IMR-90 (cell line): ENCODE measurements at regions not wholly inside any gene's neighbourhood (a gene's known extent, or its start where the extent isn't known, plus 50 kb on each side); places are given as distances from the start of the nearest gene placed in this dataset.

ENCODE experiments used
- ATAC-seq: fragments of 200-7000 bp; cut with Tn5 transposase; 2 replicates; pipeline ENCODE4 v1.9.1; 2020; ENCODE audit warnings: low read depth, mild to moderate bottlenecking, moderate library complexity
- BruUV-seq: library from RNA; stranded (reverse); fragments of 400-500 nt; replicated peaks from 2 replicates; lab custom pipeline; 2021; lab: Mats Ljungman, UMichigan
- CTCF ChIA-PET: fragments of 300-600 bp; formaldehyde crosslinking; extraction: SDS; loops from one replicate; lab custom pipeline; 2021; ENCODE audit warnings: antibody characterized with exemption; lab: Yijun Ruan, JAX
- POLR2A ChIA-PET: fragments of 300-600 bp; sonication (Branson Sonifier 250); formaldehyde crosslinking; loops from one replicate; lab custom pipeline; 2022; ENCODE audit warnings: antibody characterized with exemption; ENCODE audit not compliant: unreplicated experiment; lab: Charles Lee
- DNase-seq: peaks from one replicate; pipeline ENCODE4 v3.0.0; 2013
- H2AFZ ChIP-seq: replicated peaks from 2 replicates; pipeline ENCODE3; 2013; ENCODE audit warnings: low read length, mild to moderate bottlenecking; ENCODE audit not compliant: poor library complexity
- H2AK5ac ChIP-seq: 2 replicates; pipeline ENCODE4 v1.6.1; 2013; ENCODE audit warnings: low read depth, low read length, inconsistent platforms
- H2AK9ac ChIP-seq: replicated peaks from 2 replicates; pipeline ENCODE3; 2013; ENCODE audit warnings: mild to moderate bottlenecking, low read depth, low read length, moderate library complexity; ENCODE audit not compliant: poor library complexity
- H2BK120ac ChIP-seq: 2 replicates; pipeline ENCODE4 v1.6.1; 2013; ENCODE audit warnings: low read depth, low read length, inconsistent platforms
- H2BK15ac ChIP-seq: 3 replicates; pipeline ENCODE4 v1.6.1; 2013; ENCODE audit warnings: low read depth, low read length, inconsistent platforms
- H2BK20ac ChIP-seq: 2 replicates; pipeline ENCODE4 v1.6.1; 2013; ENCODE audit warnings: low read depth, mild to moderate bottlenecking, inconsistent platforms, low read length, moderate library complexity
- H2BK5ac ChIP-seq: 2 replicates; pipeline ENCODE4 v1.6.1; 2013; ENCODE audit warnings: mild to moderate bottlenecking, low read depth, low read length, inconsistent platforms; ENCODE audit not compliant: poor library complexity, severe bottlenecking
- H3K14ac ChIP-seq: replicated peaks from 2 replicates; pipeline ENCODE4 v1.6.1; 2013; ENCODE audit warnings: low read depth, low read length, inconsistent platforms
- H3K18ac ChIP-seq: 2 replicates; pipeline ENCODE4 v1.6.1; 2013; ENCODE audit warnings: low read depth, low read length, control low read depth
- H3K23ac ChIP-seq: 2 replicates; pipeline ENCODE4 v1.6.1; 2013; ENCODE audit warnings: low read depth, low read length, inconsistent platforms
- H3K27ac ChIP-seq: 2 replicates; pipeline ENCODE4 v1.5.1; 2013; ENCODE audit warnings: mild to moderate bottlenecking, control low read depth, low read length; ENCODE audit not compliant: insufficient read depth
- H3K27me3 ChIP-seq: 2 replicates; pipeline ENCODE4 v1.6.1; 2013; ENCODE audit warnings: low read length; ENCODE audit not compliant: control insufficient read depth, insufficient read depth
- H3K36me3 ChIP-seq: 2 replicates; pipeline ENCODE4 v1.6.1; 2013; ENCODE audit warnings: low read length, mixed read lengths; ENCODE audit not compliant: control insufficient read depth, insufficient read depth
- H3K4ac ChIP-seq: 2 replicates; pipeline ENCODE4 v1.6.1; 2013; ENCODE audit warnings: low read depth, low read length, inconsistent platforms
- H3K4me1 ChIP-seq: 2 replicates; pipeline ENCODE4 v1.6.1; 2013; ENCODE audit warnings: low read length, mixed read lengths; ENCODE audit not compliant: control insufficient read depth, insufficient read depth
- H3K4me2 ChIP-seq: 2 replicates; pipeline ENCODE4 v1.6.1; 2013; ENCODE audit warnings: low read depth, mild to moderate bottlenecking, control low read depth, low read length, moderate library complexity
- H3K4me3 ChIP-seq: 2 replicates; pipeline ENCODE4 v1.5.1; 2013; ENCODE audit warnings: low read depth, mild to moderate bottlenecking, control low read depth, low read length, moderate library complexity; ENCODE audit not compliant: insufficient read depth
- H3K56ac ChIP-seq: 2 replicates; pipeline ENCODE4 v1.6.1; 2013; ENCODE audit warnings: low read length, inconsistent platforms; ENCODE audit not compliant: insufficient read depth; ENCODE audit errors: extremely low read depth
- H3K79me1 ChIP-seq, 2 experiments: 2 replicates each; pipeline ENCODE4 v1.6.1; 2013; ENCODE audit warnings: low read length in 2 of 2, inconsistent platforms in 1 of 2, low read depth in 1 of 2
- H3K9ac ChIP-seq: 2 replicates; pipeline ENCODE4 v1.6.1; 2013; ENCODE audit warnings: low read depth, low read length, control low read depth
- H3K9me1 ChIP-seq: 2 replicates; pipeline ENCODE4 v1.6.1; 2013; ENCODE audit warnings: low read length, inconsistent platforms; ENCODE audit not compliant: insufficient read depth
- H3K9me3 ChIP-seq: 2 replicates; pipeline ENCODE4 v1.6.1; 2013; ENCODE audit warnings: low read length; ENCODE audit not compliant: control insufficient read depth, insufficient read depth
- H4K20me1 ChIP-seq: 2 replicates; pipeline ENCODE4 v1.6.1; 2013; ENCODE audit warnings: low read length, inconsistent platforms; ENCODE audit not compliant: insufficient read depth
- H4K5ac ChIP-seq: 2 replicates; pipeline ENCODE4 v1.6.1; 2013; ENCODE audit warnings: mild to moderate bottlenecking, low read depth, low read length, control low read depth
- H4K8ac ChIP-seq, 2 experiments: 2 replicates each; pipeline ENCODE4 v1.6.1; 2013; ENCODE audit warnings: low read depth in 2 of 2, low read length in 2 of 2, control low read depth in 1 of 2, inconsistent platforms in 1 of 2
- H4K91ac ChIP-seq: 2 replicates; pipeline ENCODE4 v1.6.1; 2013; ENCODE audit warnings: low read depth, low read length, inconsistent platforms; ENCODE audit not compliant: insufficient read depth
- MAZ ChIP-seq: IDR thresholded peaks from 2 replicates; pipeline ENCODE4 v1.6.1; 2012; ENCODE audit warnings: low read depth, mild to moderate bottlenecking, low read length, improper control_type of control experiment, moderate library complexity, borderline replicate concordance
- MXI1 ChIP-seq: IDR thresholded peaks from 2 replicates; pipeline ENCODE4 v1.6.1; 2012; ENCODE audit warnings: low read depth, mild to moderate bottlenecking, low read length, moderate library complexity, borderline replicate concordance
- NFE2L2 ChIP-seq: fragments of 150-350 bp; IDR thresholded peaks from 2 replicates; pipeline ENCODE4 v1.6.1; 2016; ENCODE audit warnings: low read depth, mild to moderate bottlenecking, low read length
- POLR2A ChIP-seq: IDR thresholded peaks from 2 replicates; pipeline ENCODE4 v1.6.1; 2012; ENCODE audit warnings: mild to moderate bottlenecking, low read depth, low read length
- RAD21 ChIP-seq: IDR thresholded peaks from 2 replicates; pipeline ENCODE4 v1.6.1; 2012; ENCODE audit warnings: low read length, improper control_type of control experiment
- RFX5 ChIP-seq: IDR thresholded peaks from 2 replicates; pipeline ENCODE4 v1.8.0; 2012; ENCODE audit warnings: low read depth, mild to moderate bottlenecking, low read length, moderate library complexity
- WGBS, 2 experiments: methylation state at CpG; one replicate each; pipeline versions ENCODE4 v1.1.5 to v1.1.7; 2013; ENCODE audit warnings: missing lambda C conversion rate in 2 of 2; ENCODE audit not compliant: insufficient read length in 1 of 2; ENCODE audit errors: extremely low coverage in 2 of 2; 5-methylcytosine and 5-hydroxymethylcytosine counted together
- dilution Hi-C: fragments of 300-500 bp; cut with HindIII; formaldehyde crosslinking; loops from one replicate; pipeline ENCODE4 v1.14.3; 2018; ENCODE audit warnings: low sequenced_read_pairs; ENCODE audit not compliant: unreplicated experiment
- in situ Hi-C: fragments of 300-500 bp; cut with MboI; formaldehyde crosslinking; loops from 3 replicates; pipeline ENCODE4 v1.14.3; 2019; ENCODE audit warnings: low sequenced_read_pairs, inconsistent platforms, mixed read lengths
- intact Hi-C: fragments of 100-400 bp; cut with micrococcal nuclease; formaldehyde crosslinking; loops from 2 replicates; pipeline ENCODE4 v1.10.0; 2022
- TF ChIP-seq, protein P1 (sequence below): fragments of 150-350 bp; IDR thresholded peaks from 2 replicates; pipeline ENCODE4 v1.6.1; 2017; ENCODE audit warnings: mild to moderate bottlenecking, antibody characterized with exemption, low read length, low read depth
- TF ChIP-seq, protein P2 (sequence below): conservative IDR thresholded peaks from 2 replicates; pipeline ENCODE4 v1.5.1; 2012; ENCODE audit warnings: mild to moderate bottlenecking, low read depth, low read length, improper control_type of control experiment

DNA sequence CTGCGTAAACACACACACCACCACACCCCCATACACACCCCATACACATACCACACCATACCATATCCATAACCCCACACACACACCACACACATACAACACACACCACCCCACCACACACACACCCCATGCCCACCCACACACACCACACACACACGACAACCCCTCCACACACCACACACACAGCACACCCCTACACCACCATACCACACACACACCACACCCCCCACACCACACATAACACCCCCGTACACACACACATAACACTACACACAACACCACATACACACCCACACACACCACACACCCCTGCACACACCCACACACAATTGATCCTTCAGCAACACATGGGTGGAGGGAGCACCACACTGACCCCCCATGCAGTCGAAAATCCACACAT, 50.3 kb upstream of the BMS1 start:
- no peak overlapping the region for H2AK5ac ChIP-seq
- no peak overlapping the region for H3K9ac ChIP-seq
- no peak overlapping the region for H4K8ac ChIP-seq
- no TSS peak for BruUV-seq
- H4K91ac ChIP-seq: no peak overlapping the region
- no peak overlapping the region for H3K23ac ChIP-seq
- no peak overlapping the region for H2AFZ ChIP-seq
- no peaks in the 10 kb centered on the region for H3K36me3 ChIP-seq
- DNase-seq (no peak), ATAC-seq (no peak)
- no peak overlapping the region for H2AK9ac ChIP-seq
- no peak overlapping the region for H3K56ac ChIP-seq
- no peaks in the 10 kb centered on the region for H4K20me1 ChIP-seq
- H3K27ac ChIP-seq: no peak overlapping the region
- TF ChIP-seq MXI1 (no peak), RAD21 (no peak), MAZ (no peak), POLR2A (no peak), NFE2L2 (no peak), RFX5 (no peak)
- TF ChIP-seq, protein P1, sequence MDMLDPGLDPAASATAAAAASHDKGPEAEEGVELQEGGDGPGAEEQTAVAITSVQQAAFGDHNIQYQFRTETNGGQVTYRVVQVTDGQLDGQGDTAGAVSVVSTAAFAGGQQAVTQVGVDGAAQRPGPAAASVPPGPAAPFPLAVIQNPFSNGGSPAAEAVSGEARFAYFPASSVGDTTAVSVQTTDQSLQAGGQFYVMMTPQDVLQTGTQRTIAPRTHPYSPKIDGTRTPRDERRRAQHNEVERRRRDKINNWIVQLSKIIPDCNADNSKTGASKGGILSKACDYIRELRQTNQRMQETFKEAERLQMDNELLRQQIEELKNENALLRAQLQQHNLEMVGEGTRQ: no peak
- TF ChIP-seq, protein P2, sequence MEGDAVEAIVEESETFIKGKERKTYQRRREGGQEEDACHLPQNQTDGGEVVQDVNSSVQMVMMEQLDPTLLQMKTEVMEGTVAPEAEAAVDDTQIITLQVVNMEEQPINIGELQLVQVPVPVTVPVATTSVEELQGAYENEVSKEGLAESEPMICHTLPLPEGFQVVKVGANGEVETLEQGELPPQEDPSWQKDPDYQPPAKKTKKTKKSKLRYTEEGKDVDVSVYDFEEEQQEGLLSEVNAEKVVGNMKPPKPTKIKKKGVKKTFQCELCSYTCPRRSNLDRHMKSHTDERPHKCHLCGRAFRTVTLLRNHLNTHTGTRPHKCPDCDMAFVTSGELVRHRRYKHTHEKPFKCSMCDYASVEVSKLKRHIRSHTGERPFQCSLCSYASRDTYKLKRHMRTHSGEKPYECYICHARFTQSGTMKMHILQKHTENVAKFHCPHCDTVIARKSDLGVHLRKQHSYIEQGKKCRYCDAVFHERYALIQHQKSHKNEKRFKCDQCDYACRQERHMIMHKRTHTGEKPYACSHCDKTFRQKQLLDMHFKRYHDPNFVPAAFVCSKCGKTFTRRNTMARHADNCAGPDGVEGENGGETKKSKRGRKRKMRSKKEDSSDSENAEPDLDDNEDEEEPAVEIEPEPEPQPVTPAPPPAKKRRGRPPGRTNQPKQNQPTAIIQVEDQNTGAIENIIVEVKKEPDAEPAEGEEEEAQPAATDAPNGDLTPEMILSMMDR: no peak
- H4K5ac ChIP-seq: no peak overlapping the region
- H3K79me1 ChIP-seq: no peaks in the 10 kb centered on the region
- H3K18ac ChIP-seq: no peak overlapping the region
- H3K4me2 ChIP-seq: no peak overlapping the region
- no peak overlapping the region for H2BK15ac ChIP-seq
- H2BK120ac ChIP-seq: no peak overlapping the region
- H3K4me1 ChIP-seq: no peaks in the 10 kb centered on the region
- ChIA-PET CTCF (no interaction called here), POLR2A (no interaction called here)
- in situ Hi-C loops (no loop called here), dilution Hi-C loops (no loop called here), intact Hi-C loops (no loop called here)
- no peak overlapping the region for H2BK20ac ChIP-seq
- H3K9me1 ChIP-seq: no peaks in the 10 kb centered on the region
- WGBS, 2 experiments: 29% methylated on average over 1 of the region's 4 CpGs; no CpG with 5 or more reads in 1 of the 2 experiments
- no peak overlapping the region for H3K4me3 ChIP-seq
- H2BK5ac ChIP-seq: peak overlapping the region; percentile 88
- no peaks in the 10 kb centered on the region for H3K9me3 ChIP-seq
- H3K4ac ChIP-seq: no peak overlapping the region
- H3K14ac ChIP-seq: no peak overlapping the region
- no peaks in the 10 kb centered on the region for H3K27me3 ChIP-seq
